HG03060 (cell line): ENCODE measurements at regions not wholly inside any gene's neighbourhood (a gene's known extent, or its start where the extent isn't known, plus 50 kb on each side); places are given as distances from the start of the nearest gene placed in this dataset.

ENCODE experiments used
- ATAC-seq: cut with Tn5 transposase; IDR thresholded peaks from one replicate; pipeline ENCODE4 v1.9.1; 2021; ENCODE audit warnings: low read depth, moderate number of reproducible peaks; ENCODE audit not compliant: unreplicated experiment

DNA sequence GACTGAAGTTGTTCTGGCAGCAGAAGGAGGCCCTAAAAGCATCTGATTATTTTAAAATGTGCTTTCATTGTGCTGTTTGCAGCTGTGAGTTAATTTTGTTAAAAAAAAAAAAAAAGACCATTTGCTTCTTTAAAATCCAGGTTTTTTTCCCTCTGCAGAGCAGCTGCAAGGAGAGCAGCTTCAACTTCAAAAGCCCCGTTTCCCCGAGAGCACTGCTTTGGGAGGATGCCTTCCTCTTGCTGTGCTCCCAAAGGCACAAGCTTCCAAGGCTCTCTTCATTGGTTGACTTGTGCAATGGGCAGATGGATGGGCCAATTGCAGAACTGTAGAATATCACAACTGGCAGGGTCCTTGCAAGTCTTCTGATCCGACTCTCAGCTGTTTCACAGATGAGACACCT lies 459.2 kb upstream of the PKN2 start:
- ATAC-seq, result no peak

DNA sequence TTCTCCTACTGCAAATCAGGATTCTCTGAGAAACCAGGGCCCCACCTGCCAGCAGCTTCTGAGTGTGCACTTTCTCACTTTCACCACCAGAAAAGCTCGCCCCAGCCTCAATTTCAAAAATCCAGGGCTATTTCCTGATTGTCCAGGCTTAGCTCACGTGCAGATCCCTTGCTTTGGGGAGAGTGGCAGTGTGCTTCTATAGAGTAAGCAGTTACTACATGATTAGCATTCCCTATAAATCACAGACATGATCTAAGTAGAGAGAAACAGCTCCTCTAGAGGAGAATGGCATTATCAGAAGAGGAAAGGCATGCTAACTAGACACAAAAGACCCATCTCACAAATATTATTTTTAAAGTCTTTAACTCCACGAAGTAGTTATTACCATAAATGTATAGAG lies 456.0 kb upstream of the PKN2 start:
- ATAC-seq, result no peak

DNA sequence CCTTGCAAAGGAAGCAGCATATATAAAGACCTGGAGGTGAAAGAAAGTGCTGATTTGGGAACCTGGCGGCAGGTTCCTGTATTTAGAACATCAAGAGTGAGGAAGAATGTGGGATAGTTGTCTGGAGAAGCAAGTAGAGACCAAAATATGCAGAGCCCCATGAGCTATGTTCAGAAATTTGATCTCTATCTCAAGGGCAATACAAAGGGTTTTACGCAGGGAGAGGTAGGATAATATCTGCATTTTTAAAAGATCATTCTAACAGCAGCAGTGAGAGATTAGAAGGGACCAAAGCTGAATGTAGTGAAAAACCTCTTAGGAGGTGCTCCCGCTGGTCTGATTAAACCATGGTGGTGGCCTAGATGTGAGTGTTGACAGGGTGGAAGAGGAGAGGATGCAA lies 453.9 kb upstream of the PKN2 start:
- no peak for ATAC-seq

DNA sequence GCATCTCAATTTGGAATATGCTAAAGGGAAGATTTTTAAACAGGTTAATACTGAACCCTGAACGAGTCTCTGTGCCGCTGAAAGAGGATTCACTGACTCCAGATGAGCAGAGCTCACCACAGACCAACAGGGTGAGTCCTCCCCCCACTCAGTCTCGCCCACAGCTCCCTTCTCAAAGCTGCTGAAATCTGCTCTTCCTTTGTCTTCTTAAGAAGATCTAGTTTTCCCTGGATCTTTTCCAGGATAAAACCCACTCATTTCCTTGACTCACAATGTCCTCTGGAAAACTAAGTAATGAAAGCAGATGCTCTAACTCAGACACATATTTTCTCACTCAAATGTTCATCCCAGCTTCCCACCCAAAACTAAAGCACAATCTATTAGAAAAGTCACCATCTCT lies 447.0 kb upstream of the PKN2 start:
- no peak for ATAC-seq

DNA sequence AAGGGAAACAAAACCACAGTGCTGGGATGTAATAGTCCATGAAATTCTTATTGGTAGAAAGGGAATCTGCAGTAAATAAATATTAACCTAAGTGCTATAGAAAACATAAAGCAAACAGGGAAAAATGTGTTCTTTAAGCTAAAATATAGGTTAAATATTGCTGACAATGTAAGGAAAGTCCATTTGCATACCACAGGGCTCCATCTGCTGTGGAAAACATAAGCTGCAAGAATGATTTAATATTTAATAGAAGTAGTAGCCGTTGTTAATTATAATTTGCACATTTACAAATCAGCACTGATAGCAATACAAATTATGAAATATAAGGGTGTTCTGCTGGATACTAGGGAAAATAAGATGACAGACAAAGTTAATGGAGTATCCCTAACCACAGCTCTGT lies 444.9 kb upstream of the PKN2 start:
- ATAC-seq, result no peak

DNA sequence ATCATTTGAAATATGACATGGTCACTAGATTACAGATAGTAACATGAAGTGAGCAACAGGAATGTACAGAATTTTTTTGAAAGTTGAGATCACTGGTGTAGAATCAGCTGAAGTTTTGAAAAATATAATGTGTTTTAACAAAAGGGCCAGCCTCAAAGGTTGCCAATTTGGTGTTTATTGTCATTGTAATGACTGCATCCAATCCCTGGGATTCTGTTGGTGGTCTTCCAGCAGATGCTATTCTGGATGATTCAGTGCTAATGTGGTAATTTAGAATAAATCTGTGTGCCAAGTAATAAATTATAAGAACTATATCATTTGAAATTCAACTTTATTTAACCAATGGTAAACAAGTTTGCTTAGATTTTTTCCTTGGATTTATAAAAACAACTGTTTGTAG lies 436.4 kb upstream of the PKN2 start:
- ATAC-seq, result no peak

DNA sequence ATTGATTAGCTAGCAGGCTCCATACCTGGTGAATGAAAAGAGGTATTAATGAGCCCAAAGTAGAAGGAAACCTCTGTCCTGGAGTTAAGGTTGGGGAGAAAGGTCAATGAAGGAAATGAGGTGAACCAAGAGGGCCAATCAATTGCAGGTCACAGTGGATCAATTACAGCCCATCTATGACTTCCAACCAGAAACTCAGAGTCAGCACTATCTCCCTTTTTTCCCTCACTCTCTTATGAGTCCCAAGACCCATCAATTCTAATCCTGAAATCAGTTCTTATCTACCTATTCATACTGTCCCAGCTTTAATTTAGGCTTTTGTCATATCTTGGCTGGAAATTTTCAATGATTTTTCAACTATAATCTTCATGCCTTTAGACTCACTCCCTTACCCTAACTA lies 433.2 kb upstream of the PKN2 start:
- ATAC-seq, result no peak

DNA sequence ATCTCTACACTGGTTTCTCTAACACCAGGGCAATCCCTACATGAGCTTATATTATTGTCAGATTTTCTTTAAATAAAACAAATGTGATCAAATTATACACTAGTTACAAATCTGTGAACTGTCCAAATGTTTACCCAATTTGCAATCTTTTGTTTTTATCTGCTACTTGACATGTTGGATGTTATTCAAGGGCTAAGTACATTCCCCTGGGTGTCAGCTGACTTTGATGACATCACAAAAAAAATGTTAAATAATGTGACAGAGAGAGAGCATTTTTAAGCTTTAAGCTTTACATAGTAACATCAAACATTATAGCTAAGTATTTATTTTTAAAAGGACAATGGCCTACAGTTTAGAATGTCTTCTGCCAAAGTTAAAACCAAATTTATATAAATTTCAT lies 431.3 kb upstream of the PKN2 start:
- ATAC-seq, result no peak

DNA sequence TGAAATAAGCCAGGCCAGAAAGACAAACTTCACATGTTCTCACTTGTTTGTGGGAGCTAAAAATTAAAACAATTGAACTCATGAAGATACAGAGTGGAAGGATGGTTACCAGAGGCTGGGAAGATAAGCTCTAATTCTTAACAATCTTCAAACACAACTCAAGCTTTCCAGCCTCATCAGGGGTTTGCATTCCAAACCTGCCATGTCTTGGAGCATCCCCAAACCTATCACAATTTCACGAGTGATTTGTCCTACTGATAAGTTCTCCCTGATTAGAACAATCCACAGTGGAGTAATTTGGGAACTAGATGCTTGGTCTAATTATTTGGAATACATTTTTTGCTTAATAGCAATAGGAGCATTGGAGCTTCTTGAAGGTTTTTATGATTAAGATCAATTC lies 418.5 kb upstream of the PKN2 start:
- no peak for ATAC-seq

DNA sequence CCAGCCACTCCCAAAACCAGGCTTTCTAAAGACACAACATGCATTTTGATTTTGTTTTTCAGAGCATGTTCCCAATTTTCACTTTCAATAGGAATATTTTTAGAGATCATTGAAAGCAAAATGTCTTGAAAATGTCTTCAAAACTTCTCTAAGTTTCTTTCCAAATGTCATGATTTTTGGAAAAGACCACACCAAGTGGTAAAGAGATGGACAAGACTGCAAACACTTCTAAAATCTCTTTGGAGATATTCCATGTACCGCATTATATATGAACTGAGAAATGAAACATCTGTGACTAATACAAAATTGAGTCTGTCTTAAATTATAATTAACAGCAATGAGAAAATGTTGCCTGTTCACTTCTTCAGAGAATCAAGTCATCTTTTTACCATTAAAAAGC lies 418.0 kb upstream of the PKN2 start:
- ATAC-seq, result no peak

DNA sequence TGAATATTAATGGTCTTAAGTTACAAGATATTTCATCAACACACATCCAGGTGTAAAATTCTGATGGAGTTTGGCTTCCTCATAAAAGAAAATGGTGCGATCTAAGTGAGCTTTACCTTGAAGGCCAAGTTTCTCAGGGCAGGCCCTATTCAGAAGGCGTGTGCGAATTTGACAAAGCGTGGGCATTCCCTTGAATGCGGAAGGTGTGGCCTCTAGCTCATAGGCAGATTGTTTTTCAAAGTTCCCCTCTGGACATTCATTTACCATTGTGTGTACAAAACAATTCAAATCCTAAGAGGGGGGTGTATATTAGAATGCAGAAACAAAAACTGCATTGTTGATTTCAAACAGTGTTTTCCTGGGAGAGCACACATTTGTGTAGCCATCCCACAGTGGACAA lies 411.9 kb upstream of the PKN2 start:
- ATAC-seq, result no peak

DNA sequence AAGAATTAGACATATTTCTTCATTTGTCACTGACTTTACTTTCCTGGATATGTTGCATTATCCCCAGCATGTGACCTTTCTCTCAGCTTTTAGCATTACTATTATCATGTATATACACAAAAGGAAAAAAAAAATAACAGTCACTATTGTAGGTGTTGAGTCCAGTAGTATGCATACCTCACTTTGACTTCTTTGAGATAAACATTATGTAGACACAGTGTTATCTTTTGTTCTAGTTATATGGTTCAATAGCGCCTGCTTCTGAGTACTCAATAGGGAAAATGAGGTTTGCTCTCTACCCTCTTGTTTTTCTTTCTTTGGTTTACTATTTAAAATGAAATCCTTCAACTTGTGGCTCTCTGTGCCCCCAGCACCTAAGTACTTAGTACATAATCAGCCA lies 409.6 kb upstream of the PKN2 start:
- no peak for ATAC-seq

DNA sequence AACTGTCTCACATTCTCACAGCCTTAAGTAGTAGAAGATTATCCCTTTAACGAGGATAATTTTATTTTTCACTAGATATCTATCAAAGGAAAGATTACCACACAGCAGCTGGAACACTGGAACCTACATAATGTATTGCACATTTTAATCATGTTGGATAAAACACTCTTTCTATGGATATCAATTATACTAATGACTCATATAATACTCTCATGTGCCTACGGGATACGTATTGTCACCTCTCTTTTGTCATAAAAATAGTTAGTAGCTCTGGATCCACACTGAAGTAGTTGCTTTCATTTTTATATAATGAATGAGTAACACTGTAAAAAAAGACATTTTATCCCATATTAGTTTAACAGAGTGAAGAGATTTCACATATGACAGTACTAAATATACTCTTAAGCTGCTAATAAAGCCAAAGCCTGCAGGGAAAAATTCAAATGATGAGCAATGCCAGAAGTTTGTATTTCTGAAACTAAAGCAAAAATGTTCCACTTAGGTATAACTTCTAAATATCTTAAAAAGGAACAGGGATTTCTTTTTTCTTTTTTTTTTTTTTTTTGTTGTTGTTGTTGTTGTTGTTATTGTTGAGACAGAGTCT lies 408.7 kb upstream of the PKN2 start:
- ATAC-seq, result no peak

DNA sequence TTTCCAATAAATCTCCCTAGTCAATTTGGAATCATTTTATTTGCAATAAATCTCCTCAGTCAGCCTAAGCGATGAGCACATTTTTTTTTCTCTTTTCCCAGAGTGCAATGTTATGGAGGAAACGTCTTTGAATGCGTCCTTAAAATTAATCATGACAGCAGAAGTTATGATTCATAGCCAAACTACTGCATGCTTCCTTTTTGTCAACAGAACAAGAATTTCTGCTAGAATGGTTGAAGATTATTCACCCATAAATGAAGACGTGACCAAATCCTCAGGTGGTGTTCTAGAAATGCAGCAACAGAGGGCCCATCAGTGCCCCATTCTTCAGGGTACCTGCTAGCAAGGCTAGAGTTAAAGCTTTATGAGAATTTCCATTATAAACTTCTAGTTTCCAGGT lies 407.9 kb upstream of the PKN2 start:
- ATAC-seq, result no peak

DNA sequence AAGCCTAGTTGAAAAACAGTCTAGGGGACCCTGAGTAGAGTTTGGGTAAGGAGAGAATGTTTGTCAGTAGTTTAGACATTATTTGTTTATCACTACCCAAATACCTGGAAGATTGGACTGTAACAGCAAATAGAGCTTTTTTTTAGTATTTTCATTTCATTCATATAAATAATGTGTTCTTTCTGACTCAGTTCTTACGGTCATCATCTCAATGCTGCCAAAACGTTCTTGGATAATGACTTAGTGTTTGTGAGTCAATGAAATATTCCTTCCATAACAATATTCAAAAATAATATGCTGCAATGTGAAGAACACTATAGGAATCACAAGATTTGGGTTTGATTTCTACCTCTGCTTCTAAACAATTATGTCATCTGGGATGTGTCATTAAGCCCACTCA lies 400.0 kb upstream of the PKN2 start:
- no peak for ATAC-seq

DNA sequence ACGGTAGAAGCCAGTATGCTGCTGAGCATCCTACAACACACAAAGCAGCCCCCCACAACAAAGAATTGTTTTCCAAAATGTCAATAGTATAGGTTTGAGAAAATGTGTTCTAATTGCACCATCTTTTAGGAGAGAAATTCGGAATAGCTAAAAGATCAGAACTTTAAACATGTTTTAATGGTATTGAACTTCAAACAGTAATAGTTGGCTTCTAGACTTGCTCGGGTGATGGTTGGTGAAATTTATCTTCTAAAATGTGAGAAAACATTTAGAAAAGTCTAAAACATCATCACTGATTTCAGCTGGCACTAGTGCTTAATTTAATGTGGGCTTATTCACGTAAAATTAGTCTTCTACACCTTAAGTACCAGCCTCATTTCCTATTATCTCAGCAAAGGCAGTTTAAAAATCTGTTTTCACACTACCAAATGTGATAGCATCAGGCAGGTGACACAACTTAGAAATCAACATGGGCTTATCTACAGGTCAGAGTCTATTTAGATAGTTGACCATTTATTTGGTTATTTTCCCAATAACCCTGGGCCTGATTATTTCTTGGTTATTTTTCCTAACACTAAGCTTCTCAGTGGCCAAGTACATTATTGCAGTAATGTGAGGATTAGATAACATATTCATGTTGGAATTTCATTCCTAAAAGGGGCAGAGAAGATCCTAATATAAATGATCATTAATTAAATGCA lies 399.3 kb upstream of the PKN2 start:
- no peak for ATAC-seq

DNA sequence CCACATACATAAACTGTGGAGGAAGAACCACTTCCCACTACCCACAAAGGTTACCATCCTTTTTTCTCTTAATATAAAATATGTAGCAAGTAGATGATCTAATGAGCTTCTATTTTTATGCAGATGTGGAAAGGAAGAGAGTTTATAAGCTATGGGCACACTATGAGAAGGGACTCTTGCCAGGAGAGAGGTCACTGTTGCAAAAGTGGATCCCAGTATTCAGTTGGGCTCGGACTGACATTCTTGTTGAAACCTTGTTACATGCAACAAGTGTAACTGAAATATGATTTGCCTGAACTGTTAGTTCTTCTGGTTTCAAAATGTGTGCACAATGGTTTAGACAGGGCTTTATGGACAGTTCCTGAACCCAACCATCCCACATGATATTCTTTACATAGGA lies 397.4 kb upstream of the PKN2 start:
- ATAC-seq, result no peak

DNA sequence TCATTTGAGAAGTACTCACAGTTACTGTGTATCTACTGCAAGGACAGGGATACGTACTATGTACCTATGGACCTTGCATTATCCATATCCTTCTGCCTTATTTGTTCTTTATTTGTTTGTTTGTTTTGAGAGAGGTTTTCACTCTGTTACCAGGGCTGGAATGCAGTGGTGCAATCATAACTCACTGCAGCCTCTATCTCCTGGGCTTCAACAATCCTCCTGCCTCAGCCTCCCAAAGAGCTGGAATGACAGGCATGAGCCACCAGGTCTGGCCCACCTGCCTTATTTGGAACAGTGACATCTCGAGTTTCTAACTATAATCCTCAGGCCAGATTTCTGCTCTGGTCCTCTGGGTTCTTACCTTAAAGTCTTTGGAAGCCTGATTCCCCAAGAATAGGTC lies 395.5 kb upstream of the PKN2 start:
- ATAC-seq, result no peak

DNA sequence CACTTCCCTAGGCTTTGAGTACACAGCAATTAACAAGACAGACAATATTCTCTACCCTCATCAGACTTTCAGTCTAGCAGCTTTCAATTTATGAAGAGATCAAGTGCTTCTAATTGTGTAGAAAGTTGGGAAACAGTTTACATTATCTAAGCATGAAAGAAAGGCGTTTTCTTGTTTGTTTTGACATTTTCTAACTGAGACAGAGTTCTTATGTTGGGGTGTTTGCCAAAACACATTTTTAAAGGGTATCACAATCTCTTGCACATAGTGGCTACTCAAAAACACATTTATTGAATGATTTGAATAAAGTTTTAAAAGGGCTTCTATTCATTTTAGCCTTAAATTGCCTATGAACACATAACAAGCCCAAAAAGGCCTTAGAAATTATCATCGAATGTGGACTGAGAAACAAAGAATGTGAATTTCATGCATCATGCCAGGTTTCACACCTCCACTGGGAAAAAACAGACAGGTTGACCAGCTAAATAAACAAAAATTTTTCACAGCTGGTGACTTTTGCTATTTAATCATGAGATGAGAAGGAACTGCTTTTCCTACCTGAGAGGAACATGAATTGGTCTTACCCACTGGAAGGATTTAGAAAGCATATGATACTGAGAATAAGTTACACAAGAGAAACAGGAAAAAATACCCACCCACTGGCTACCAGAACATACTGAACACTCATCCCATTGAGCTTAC lies 394.5 kb upstream of the PKN2 start:
- no peak for ATAC-seq

DNA sequence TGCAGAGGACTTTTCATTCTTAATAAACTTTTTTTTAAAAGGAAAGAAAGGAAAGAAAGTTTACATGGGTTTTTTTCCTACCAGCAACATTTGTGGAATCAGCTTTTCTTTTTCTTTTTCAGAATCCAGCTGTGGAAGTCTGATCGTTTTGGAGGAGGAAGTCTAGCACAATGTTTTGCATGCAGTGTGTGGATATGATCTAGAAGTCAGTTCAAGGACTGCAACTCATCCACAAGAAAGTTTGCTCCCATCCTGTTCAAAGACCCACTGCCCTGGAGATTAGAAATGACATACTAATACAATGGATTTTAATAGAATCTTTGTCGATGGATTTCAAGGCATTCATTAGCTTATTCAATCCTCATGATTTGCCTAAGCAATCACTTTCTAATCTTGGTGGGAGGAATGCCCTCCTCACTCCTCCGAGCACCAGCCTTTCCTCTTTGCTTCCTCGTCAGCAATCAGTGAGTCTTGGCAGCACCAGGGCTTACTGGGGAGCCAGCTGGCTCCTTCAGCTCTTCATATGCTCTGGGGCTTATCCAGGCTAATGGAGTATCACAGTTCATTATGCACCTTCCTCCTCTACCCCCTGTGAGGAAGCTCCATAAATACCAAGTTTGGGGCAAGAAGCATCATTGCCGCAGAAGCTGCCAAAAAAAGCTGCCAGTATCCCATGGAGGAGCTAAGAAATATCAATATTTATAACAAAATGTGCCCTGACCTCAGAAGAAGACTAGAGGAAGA lies 392.3 kb upstream of the PKN2 start:
- ATAC-seq, result no peak

DNA sequence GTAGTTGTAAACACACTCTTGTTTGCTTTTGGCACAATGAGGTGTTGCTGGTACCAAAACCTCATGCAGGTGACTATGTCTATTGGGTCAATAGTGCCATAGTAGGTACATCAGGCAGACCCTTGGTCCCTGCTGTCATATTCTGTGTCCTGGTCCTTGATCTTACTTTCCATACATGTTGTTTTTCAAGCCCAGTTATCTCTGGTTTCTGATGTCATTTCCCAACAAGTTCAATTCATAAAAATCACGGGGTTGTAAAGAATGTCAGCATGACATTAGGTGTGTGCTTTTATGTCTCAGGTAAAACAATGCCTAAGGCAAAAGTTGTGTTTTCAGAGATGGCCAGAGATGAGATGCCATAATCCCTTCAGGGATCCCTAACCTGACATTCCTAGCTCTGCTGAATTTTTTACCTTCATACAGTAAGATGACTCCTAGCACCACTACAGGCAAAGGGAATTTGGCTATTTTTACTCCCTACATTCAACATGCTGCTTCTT lies 390.3 kb upstream of the PKN2 start:
- ATAC-seq, result no peak
